Iris pigment epithelial cell (primary cell): ENCODE measurements at regions not wholly inside any gene's neighbourhood (a gene's known extent, or its start where the extent isn't known, plus 50 kb on each side); places are given as distances from the start of the nearest gene placed in this dataset.

Source experiments
- DNase-seq: peaks from one replicate; pipeline ENCODE4 v3.0.0-alpha.2; 2011; ENCODE audit warnings: low read depth

DNA sequence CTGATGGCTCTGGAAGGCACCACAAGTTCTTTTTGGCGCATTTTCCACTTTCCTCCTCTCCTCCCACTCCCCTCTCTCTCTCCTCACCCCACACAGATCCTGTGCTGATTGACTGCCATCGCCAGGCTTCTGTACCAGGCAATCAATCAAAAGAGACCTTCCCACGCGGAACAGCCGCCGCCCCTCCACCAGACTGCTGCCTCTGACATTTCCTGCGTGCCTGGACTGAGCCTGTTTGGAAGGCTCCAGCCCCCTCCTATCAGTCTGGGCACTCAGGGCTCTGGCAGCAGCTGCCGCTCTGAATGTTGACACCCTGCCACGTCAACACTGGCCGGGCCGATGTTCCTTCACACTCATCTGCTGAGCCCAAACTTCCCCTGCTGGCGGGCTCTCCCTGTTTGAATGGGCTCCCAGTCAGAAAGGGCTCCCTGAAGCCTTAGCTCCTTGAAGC lies 467.7 kb downstream of the EPHA4 start:
- DNase-seq = peak; percentile 11

DNA sequence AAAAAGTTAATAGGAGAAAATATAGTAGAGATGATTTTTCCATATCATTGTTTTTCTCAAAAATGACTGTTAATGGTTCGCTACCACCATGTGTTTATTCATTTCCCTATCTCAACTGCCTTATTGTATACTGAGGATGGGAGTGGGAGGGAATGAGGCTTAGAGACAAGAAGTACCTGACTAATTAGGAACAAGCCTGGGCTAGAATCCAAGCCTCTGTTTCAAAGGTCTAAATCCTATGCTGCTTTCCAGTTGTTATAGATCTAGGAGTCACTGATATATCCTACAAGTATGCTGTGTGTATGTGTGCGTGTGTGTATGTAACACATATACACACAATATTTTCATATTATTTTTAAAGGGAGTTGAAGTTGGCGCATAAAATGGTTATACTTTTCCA lies 465.9 kb downstream of the EPHA4 start:
- DNase-seq = no peak

DNA sequence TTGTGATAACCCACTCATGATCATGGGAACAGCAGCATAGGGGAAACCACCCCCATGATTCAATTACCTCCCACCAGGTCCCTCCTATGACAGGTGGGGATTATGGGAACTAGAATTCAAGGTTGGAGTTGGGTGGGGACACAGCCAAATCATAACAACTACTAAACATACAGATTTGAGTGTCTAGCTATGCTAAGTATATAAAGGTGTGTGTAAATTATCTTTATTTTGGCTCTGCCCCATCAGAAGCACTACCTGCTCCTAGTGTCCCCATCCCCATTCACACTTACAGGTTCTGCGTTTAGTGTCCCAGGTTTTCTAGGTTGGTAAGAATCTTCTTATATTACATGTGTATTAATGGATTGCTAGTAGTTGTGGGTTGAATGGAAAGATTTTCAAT lies 464.7 kb downstream of the EPHA4 start:
- no peak for DNase-seq

DNA sequence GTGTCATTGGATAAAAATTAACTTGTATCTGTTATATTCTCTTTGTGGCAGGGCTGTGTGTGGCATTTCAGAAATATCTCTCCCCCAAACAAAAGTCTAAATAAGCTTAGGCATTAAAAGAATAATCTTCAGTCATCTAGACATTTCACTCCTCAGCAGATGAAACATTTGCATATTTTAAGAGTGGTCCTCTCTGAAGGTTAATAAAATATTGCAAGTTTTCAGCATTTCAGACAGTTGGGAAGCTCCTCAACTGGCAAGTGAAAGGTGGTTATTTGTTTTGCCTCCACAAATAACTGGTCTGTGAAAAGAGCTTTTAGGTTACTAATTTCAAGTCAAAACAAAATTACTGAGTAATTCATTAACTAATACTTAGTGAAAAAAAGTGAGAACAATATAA lies 462.6 kb downstream of the EPHA4 start:
- no peak for DNase-seq

DNA sequence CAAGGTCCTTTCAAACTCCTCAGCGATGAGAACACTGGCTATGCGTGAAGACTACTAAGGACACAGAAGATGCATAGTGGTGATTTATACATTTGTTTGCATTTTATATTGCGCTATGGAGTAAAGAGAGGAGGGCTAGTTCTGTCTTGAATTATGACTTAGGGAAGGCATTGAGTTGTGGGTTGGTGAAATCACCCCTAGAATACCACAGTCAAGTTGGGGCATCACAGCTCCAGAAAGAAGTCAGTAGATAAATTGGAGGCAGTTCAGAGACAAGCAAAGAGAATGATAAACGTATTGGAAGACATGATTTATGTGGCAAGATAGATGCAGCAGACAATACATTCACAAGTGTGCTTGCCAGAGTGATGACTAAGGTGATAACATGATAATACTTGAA lies 460.4 kb downstream of the EPHA4 start:
- DNase-seq = no peak

DNA sequence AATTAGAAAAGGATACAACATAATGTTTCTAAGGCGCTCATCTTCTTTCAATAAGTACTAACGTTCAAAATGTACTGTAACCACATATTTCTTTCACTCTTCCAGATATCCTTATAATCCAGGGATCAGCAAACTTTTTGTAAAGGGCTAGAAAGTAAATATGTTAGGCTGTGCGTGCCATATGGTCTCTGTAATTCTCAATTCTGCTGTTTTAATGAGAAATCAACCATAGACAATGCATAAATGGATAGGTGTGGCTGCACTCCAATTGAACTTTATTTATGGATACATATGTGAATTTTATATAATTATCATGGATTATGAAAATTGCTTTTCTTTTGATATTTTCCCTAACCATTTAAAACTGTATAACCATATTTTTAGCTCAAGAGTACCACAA lies 459.4 kb downstream of the EPHA4 start:
- DNase-seq = no peak

DNA sequence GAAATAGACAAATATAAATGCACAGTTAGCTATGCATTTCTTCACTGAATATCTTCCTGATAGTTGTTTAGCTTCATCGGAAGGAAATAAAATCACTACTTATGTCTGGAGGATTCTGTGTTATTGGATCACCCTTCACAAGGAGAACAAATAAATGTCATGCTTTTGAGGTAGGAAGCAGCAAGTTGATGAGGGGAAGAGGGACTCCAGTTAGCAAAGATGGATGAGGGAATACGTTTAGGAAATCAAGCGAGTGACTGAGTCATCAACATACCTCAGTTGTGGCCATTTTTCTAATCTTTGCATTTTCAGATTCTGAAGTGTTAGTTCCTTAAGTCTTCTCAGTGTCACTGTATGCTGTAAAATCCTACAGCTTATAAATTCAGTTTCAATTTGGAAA lies 456.2 kb downstream of the EPHA4 start:
- DNase-seq = no peak

DNA sequence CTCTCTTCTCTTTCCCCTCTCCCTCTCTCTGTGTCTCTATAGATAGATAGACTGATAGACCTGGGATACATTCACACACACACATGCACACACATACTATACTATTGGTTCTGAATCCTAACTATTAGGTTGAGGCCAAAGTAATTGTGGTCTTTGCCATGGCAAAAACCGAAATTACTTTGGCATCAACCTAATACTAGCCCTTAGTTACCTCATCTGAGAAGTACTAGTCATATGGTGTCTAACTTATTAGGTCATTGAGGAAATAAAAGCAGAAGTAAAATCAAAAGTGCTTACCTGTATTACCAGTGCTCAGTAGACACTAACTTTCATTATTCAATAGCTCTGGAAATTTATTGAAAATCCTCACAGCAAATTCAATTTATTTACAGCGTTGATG lies 451.5 kb downstream of the EPHA4 start:
- DNase-seq = no peak

DNA sequence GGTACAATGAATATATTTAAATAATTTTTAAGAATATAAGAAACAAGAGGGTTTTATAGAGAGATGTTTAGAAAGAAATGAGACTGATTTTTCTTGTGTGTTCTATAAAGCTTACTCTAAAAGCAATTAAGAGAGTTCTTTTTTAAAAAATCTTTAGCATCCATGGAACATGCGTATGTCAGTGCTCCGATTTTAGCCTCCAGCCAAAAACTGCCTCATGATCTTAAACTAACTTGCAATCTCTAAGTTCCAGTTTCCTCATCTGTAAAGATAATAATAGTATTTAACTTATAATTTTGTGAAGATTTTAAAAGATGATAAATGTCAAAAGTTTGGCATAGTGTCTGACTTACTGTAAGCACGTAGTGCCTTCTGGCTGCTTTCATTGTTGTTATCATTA lies 448.7 kb downstream of the EPHA4 start:
- DNase-seq = no peak

DNA sequence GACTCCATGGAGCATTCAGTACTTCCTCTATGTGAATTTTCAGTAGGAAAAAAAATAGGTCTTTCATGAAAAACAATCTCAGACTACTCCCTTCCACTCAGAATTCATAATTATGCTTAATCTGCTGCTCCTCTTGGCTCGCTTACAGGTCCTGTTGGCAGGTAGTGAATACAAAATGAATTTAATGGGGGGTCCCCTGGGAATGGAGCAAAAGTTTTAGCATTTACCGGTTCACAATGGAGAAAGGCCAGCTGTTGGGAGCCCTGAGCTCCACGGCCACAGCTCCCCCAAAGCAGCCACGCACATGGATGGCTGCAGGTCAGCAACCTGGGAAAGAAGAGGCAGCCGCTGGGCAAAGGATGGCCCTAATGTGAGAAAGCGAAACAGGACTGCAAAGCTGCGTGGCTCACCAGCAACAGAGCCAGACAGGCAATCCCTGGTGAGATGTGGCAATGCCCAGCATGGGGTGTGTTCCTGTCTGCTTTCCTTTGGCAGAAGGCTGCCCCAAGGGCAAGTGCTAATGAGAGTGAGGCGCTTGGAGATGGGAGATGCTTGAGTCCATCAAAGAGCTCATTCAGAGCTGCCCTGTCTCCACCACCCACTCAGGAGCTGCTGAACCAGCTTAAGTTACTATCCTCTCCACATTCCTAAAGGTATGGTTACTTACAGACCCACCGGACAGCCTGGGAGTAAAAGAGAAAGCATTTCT lies 447.4 kb downstream of the EPHA4 start:
- DNase-seq = no peak

DNA sequence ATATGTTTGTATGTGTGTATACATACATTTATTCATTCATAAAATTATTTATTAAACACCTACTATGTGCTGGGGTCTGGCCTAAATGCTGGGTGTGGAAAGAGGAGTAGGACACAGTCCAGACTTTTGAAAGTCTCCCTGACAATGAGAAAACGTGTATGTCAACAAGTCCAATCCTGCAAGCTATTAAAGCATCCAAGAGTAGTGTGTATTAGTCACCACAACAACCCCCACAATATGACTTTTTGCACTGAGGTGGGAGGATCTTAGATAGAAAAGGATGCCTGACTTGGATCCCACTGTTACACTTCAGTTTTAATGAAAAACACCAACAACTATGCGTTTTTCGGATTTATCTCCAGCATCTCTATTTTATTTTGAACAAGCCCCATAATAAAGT lies 446.4 kb downstream of the EPHA4 start:
- no peak for DNase-seq

DNA sequence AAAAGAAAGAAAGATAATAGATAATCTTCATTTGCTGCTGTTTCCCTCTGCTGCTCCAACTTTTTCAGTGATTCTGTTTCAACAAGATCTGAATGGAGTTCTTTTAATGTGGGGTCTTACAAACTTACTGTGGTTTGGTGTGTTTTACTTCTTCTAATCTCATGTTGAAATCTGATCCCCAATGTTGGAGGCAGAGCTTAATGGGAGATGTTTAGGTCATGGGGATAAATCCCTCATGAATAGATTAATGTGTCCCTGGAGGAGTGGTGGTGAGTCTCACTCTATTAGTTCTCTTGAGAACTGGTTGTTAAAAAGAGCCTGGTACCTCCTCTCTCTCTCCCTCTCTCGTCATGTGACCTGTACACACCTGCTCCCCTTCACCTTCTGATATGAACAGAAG lies 442.4 kb downstream of the EPHA4 start:
- no peak for DNase-seq

DNA sequence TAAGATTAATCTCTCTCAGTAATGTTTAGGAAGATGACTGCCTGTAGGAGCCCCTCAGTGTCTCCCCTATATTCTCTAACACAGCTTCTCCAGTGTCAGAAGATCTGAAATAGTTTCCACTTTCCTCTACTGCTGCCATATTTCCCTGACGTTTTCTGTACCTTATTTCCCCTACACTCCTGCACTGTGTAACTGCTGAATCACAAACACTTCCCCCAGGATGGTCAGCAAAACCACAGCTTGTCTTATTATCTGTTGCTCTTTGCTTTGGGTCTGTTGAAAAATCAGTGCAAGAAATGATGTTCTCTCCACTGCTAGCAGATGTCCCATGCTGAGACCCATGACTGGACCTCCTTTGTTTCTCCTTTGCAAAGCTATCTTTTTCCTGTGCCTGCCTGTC lies 441.7 kb downstream of the EPHA4 start:
- DNase-seq = no peak

DNA sequence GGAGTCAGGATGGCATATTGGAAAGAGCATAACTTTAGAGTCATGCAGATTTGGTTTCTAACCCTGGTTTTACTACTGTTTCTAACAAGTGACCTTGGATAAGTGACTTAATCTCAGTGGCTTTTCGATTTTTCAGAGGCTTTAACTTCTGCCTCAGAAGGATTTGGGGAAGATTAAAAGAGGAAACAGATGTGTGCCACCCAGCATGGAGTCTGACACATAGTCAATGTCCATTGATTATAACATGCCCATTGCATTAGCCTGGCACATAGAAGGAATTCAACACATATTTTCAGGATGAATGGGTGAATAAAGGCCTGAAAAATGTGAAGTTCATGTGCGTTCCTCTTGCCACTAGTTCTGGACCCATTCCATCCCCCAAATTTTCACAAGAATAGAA lies 438.2 kb downstream of the EPHA4 start:
- DNase-seq = no peak

DNA sequence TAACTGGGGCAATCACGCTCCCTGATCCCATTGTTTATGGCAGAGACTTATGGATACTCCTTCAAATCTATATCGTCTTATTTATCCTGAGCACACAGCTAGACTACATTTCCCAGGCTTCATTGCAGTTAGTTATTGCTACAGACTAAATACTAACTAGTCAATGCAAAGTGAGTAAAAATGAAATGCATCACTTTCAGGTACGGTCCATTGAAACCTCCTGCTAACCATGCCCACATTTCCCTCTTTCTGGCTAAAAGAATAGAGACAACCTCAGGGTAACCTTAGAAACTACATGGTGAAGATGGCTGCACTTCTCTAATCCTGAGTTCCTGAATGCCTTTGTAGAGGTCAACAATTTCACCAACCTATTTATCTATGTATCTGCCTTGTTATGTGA lies 437.4 kb downstream of the EPHA4 start:
- no peak for DNase-seq

DNA sequence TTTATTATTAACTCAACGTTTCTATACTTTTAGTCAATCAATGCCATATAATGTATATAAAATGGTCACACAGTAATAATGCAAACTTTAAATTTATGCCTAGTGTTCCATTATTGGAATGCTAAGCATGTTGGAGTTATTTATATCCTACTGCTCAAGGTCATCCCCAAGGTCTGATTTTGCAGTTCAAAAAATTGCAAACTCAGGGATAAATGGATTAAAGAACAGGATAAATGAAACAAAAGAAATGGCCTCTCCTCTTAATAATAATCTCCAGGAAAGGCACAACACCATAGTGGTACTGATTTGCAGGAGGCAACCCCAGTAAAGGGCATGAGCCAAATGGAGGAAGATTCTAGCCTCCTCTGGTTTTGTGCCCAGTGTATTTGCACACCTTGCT lies 436.4 kb downstream of the EPHA4 start:
- no peak for DNase-seq

DNA sequence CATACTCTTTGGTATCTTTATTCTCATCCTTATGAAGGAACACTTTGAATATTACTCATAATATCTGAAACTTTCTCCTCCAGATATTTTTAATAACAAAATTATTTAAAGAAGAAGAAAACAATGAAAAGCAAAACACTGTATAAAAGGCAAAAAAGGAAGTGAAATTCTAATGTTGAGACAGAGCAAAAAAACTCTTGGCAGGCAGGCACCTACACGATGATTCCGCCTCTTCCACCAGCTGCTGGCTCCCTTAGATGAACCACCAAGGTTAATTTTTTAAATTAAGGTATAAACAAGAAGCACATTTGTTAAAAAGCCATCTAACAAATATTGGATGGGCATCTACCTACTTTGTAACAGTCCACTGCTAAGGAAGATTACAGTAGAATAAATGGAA lies 434.7 kb downstream of the EPHA4 start:
- DNase-seq = no peak

DNA sequence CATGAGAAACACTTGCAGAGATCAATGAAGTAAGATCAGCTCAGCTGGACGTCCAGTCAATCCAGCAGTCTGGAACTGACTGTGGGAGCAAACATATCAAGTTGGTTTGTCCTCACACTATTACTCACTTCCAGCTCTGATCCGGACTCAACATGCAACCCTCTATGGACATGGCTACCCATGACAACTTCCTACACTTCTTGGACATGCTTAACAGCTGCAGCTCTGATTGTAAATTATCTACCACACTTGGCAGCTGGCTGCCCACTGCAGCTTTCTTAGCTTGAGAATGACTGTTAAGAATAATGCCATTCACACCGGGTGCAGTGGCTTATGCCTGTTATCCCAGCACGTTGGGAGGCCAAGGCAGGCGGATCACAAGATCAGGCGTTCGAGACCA lies 429.8 kb downstream of the EPHA4 start:
- no peak for DNase-seq

DNA sequence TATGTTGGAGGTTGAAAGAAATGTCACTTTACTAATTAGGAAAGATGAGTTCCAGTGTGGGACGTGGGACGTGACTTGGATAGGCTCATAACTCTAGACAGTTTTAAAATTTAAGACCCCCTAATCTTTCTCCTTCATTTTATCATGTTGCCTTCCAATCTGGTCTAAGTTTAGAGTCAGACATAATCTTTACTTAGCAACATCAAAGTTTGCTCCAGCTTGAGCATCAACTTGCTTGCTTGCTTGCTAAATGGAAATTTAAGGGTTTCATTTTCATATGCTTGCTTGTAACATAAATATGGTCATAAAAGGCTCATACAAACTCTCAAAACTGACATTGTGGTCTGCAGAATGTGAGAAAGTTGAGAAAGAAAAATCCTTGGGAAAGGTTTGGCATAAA lies 428.9 kb downstream of the EPHA4 start:
- no peak for DNase-seq

DNA sequence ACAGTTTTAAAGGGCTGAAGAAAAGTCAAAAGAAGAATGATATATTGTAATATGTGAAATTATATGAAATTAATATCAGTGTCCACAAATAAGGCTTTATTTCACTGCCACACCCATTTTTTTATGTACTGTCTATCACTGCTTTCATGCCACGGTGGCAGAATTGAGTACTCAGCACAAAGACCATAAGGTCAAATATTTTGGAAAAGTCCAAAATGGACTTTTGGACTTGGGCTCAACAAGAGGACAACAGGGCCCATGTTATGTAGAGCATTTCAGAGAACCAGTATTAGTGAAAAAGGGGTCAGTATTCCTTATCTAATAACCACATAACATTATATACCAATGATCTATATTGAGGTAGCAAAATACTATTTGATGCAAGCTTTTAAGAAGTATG lies 427.2 kb downstream of the EPHA4 start:
- DNase-seq = no peak

DNA sequence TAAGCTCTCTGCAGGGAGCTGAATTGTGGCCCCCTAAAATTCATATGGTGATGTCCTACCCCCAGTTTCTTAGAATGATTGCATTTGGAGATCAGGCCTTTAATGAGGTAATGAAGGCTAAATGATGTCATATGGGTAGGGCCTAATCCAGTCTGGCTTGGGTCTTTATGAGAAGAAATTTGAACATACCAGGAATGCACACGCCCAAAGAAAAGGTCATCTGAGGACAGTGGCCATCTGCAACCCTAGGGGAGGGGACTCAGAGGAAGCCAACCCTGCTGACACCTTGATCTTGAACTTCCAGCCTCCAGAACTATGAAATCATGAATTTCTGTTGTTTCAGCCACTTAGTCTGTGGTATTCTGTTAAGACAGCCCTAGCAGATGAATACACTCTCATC lies 426.7 kb downstream of the EPHA4 start:
- no peak for DNase-seq

DNA sequence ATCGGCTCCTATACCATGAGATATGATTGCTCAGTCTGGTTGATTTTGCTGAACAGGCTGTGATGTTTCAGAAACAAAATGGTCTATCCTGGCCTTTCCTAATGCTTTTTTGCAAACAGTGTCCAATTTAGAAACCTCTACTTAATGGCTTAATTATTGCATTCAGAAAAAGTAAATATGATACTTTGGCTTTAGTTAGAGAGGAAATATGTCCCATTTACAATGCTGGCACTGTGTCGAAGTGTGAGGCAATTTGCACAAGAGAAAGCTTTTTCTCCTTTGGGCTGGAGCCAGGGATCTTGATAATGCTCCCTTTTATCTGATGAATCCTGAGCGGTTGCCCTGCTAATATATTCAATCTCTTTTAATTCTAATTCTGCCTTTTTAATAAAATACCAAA lies 418.9 kb downstream of the EPHA4 start:
- no peak for DNase-seq

DNA sequence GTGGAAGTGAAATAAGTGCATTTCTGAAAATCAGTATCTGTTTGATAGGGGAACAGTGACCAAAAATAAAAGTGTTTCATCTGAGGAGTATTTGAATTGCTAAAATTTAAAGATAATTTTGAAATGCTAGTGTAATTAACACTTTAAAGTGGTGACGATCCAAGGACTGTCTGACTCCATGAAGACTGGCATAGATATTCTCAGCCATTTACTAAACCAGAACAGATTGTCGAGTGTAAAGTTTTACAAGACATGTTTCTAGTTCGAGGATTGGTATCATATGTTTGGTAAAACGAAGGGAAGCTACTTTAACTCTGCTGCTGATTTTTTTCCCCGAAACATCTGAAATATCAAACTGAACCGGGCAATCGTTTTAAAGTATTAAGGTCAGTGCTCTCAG lies 417.9 kb downstream of the EPHA4 start:
- DNase-seq = no peak

DNA sequence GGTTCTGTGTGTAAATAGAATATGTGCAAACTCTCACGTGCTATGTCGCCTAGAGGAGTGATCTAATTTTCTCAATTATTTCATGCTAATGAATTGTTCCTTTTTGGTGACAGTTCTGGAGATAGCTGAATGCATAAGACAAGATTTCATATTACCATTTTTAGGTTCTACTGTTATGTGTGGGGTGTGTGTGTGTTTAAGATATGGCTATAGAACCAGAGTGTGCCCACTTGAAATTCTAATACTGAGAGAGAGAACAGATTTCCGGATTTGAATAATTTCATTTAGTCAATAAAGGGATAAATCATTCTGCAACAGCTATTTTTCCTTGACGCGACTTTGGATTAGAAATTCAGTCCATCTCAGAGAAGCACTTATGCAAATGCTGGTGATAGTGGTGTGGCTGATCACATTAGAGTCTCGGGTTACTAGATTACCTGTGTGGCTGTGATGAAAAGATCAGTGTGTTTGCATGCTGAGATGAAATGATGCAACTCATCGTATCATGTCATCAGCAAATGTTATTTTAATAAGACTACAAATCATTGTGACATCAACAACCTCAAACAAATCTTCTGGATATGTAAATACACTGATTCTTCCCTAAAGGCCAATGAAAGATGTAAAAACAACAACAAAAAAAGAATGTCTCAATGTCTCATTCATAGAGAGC lies 415.9 kb downstream of the EPHA4 start:
- no peak for DNase-seq
